ENCODE measurements at regions not wholly inside any gene's neighbourhood (a gene's known extent, or its start where the extent isn't known, plus 50 kb on each side); places are given as distances from the start of the nearest gene placed in this dataset.

DNA sequence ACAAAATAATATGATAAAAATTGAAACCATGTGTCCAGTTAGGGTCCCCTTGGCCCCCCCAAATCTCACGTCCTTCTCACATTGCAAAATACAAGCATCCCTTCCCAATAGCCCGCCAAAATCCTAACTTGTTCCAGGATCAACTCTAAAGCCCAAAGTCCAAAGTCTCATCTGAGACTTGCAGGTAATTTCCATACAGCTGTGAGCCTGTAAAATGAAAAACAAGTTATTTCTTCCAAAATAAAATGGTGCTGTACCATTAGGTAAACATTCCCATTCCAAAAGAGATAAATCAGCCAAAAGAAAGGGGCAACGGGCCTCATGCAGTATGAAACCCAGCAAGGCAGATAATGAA is 51.0 kb upstream of the COBL start:
- Histone ChIP-seq H3K9me3 (ENCODE audit: control insufficient read depth, low read depth, low read length) (no peaks in the 10 kb centered on the region), H3K4me1 (ENCODE audit: control insufficient read depth, low read depth, low read length) (peaks cover 7% of the 10 kb centered on the region), H3K27me3 (ENCODE audit: control insufficient read depth, insufficient read depth, low read length) (no peaks in the 10 kb centered on the region), H3K36me3 (ENCODE audit: control insufficient read depth, low read depth, low read length) (no peaks in the 10 kb centered on the region), H3K9ac (ENCODE audit: low read length) (no peak overlapping the region), H3K4me3 (ENCODE audit: low read length) (no peak overlapping the region), H3K27ac (ENCODE audit: low read length) (no peak overlapping the region)

DNA sequence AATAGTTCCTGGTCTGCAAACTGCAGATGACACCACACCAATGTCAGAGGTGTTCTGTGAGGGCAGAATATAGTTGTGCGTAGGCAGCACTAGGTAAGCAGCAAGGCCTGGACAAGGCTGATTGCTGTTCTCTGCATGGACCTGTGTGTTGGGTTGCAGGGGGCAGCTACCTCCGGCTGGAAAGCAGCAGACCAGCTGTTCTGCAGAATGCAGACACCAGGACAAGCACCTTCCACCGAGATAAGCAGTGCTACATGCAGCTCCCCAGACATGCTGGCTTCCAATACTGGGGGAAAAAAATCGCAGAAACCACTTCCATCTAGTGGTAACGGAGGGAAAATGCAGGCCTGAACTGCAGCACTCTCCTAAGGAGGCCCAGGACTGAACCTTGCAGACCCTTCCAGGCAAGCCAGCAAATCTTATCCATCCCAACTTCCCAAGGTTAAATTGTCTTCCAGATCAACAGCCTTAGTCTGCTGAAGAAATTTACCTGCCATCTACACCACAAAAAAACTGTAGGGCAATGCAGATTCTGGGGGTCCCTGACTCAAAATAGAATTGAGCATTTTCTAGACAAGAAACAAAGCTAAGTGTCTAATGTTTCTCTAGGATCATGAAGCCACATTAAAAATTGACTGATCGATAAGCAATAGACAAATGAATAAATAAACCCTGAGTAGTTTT is 50.5 kb upstream of the COBL start:
- H3K9ac ChIP-seq (ENCODE audit: low read length), result no peak overlapping the region
- no peak overlapping the region for H3K27ac ChIP-seq (ENCODE audit: low read length)
- H3K4me1 ChIP-seq (ENCODE audit: control insufficient read depth, low read depth, low read length), result peaks cover 7% of the 10 kb centered on the region
- no peaks in the 10 kb centered on the region for H3K36me3 ChIP-seq (ENCODE audit: control insufficient read depth, low read depth, low read length)
- H3K9me3 ChIP-seq (ENCODE audit: control insufficient read depth, low read depth, low read length), result no peaks in the 10 kb centered on the region
- H3K27me3 ChIP-seq (ENCODE audit: control insufficient read depth, insufficient read depth, low read length), result no peaks in the 10 kb centered on the region
- H3K4me3 ChIP-seq (ENCODE audit: low read length), result no peak overlapping the region

Measured in iPS-18a (cell line).